GM12873 (cell line): ENCODE measurements at regions not wholly inside any gene's neighbourhood (a gene's known extent, or its start where the extent isn't known, plus 50 kb on each side); places are given as distances from the start of the nearest gene placed in this dataset.

Source experiments
- CTCF ChIP-seq: IDR thresholded peaks from 2 replicates; pipeline ENCODE4 v1.5.1; 2012; ENCODE audit warnings: low read depth, mild to moderate bottlenecking, moderate library complexity, low read length, control low read depth; ENCODE audit not compliant: insufficient read depth; ENCODE audit errors: missing control alignments

GRCh38 chr3:30231277-30232141, 374.9 kb upstream of the TGFBR2 start:
- no peak for TF ChIP-seq CTCF

- no peak for TF ChIP-seq CTCF
Measured at GRCh38 chr3:30232142-30232541, 374.3 kb upstream of the TGFBR2 start.

- no peak for TF ChIP-seq CTCF
Measured at GRCh38 chr3:30233913-30234646, 372.3 kb upstream of the TGFBR2 start.

- TF ChIP-seq CTCF = no peak
Measured at GRCh38 chr3:30236011-30236410, 370.4 kb upstream of the TGFBR2 start.

- TF ChIP-seq CTCF = no peak
Measured at GRCh38 chr3:30241721-30242120, 364.7 kb upstream of the TGFBR2 start.

GRCh38 chr3:30245858-30246622, 360.4 kb upstream of the TGFBR2 start:
- no peak for TF ChIP-seq CTCF

- TF ChIP-seq CTCF = no peak
Measured at GRCh38 chr3:30248423-30248822, 358.0 kb upstream of the TGFBR2 start.
